ENCODE measurements at regions not wholly inside any gene's neighbourhood (a gene's known extent, or its start where the extent isn't known, plus 50 kb on each side); places are given as distances from the start of the nearest gene placed in this dataset.
"Not testable (repeated sequence)": the region's sequence is repeated elsewhere in the genome, so short reads cannot be mapped to it uniquely, and the experiment has no call there.

GRCh38 chr14:105720106-105720505, 193.7 kb downstream of the TMEM121 start:
- not testable (repeated sequence) for TF ChIP-seq CTCF (IDR thresholded peaks at IDR 0.05); POLR2AphosphoS5 (IDR thresholded peaks at IDR 0.05; ENCODE audit: insufficient read depth in 1 of 2, low read depth in 1 of 2); POLR2A (IDR thresholded peaks at IDR 0.05)
